Prostate gland (tissue), 2 donors: ENCODE measurements at regions not wholly inside any gene's neighbourhood (a gene's known extent, or its start where the extent isn't known, plus 50 kb on each side); places are given as distances from the start of the nearest gene placed in this dataset.

ENCODE experiments used
- POLR2AphosphoS5 ChIP-seq: sonication (generic); formaldehyde crosslinking; IDR thresholded peaks from one replicate; pipeline ENCODE4 v1.6.1; 2017; ENCODE audit warnings: antibody characterized with exemption
- TF ChIP-seq, protein P1 (sequence below), 4 experiments: fragments of 200-600 bp in 2 of 4; fragments of 450-650 bp in 2 of 4; sonication (generic) in 2 of 4; IDR thresholded peaks; 1 replicate in 3 of 4; 2 replicates in 1 of 4; pipeline ENCODE4 v1.5.1; 2016 to 2019; ENCODE audit warnings: antibody characterized with exemption in 4 of 4, mild to moderate bottlenecking in 2 of 4, moderate library complexity in 2 of 4

DNA sequence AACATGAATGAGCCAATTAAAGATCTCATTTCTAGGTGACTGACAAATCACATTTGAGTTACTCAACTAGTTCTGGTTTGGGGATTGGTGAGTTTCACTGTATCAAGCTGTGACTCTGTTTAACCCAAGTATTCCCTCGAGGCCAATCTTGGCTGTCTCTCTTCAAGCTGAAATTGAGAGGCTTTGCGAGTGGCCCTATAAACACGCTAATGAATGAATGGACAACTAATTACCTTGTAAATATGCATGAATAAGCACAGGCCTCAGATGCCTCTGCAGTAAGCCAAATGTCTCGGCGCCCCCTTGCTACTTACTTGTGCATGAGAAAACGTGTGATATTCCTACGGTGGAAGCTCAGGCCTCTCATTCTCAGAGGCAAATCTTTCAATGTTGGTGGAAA, 450.3 kb upstream of the PSMD7 start:
- no peak for TF ChIP-seq POLR2AphosphoS5
- TF ChIP-seq, protein P1, sequence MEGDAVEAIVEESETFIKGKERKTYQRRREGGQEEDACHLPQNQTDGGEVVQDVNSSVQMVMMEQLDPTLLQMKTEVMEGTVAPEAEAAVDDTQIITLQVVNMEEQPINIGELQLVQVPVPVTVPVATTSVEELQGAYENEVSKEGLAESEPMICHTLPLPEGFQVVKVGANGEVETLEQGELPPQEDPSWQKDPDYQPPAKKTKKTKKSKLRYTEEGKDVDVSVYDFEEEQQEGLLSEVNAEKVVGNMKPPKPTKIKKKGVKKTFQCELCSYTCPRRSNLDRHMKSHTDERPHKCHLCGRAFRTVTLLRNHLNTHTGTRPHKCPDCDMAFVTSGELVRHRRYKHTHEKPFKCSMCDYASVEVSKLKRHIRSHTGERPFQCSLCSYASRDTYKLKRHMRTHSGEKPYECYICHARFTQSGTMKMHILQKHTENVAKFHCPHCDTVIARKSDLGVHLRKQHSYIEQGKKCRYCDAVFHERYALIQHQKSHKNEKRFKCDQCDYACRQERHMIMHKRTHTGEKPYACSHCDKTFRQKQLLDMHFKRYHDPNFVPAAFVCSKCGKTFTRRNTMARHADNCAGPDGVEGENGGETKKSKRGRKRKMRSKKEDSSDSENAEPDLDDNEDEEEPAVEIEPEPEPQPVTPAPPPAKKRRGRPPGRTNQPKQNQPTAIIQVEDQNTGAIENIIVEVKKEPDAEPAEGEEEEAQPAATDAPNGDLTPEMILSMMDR (IDR thresholded peaks at IDR 0.05), result no peak
